Gastrocnemius medialis (tissue), 4 donors: ENCODE measurements at regions not wholly inside any gene's neighbourhood (a gene's known extent, or its start where the extent isn't known, plus 50 kb on each side); places are given as distances from the start of the nearest gene placed in this dataset.

Experiments
- POLR2A ChIP-seq, 2 donors: fragments of 450-650 bp; IDR thresholded peaks; one replicate each; pipeline ENCODE4 v1.6.1; 2017; ENCODE audit warnings: antibody characterized with exemption in 2 of 2, mild to moderate bottlenecking in 2 of 2, moderate library complexity in 2 of 2
- TF ChIP-seq, protein P1 (sequence below), 5 experiments: fragments of 450-650 bp in 3 of 5; fragments of 200-600 bp in 2 of 5; sonication (generic) in 2 of 5; IDR thresholded peaks in 4 of 5; conservative IDR thresholded peaks in 1 of 5; 1 replicate in 4 of 5; 2 replicates in 1 of 5; pipeline ENCODE4 v1.5.1; 2016 to 2019; ENCODE audit warnings: antibody characterized with exemption in 5 of 5, mild to moderate bottlenecking in 3 of 5, moderate library complexity in 3 of 5

DNA sequence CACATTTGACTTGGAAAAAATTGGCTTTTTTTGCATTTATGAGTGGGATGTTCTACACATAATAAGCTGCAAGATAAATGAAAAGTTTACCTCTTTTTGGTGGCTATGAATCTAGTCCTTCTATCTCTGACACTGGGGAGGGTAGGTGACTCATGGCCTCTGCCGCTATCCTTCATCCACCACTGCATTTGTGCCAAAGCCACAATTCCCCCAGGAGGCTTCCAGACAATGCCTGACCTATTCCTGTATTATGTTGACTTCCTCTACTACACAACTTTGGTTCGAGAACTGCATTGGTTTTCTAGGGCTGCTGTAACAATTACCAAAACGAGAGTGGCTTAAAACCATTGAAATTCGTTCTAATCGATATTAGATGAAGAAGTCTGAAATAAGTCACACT, 245.6 kb downstream of the TRAM1L1 start:
- no peak for TF ChIP-seq POLR2A (IDR thresholded peaks at IDR 0.05)
- TF ChIP-seq, protein P1, sequence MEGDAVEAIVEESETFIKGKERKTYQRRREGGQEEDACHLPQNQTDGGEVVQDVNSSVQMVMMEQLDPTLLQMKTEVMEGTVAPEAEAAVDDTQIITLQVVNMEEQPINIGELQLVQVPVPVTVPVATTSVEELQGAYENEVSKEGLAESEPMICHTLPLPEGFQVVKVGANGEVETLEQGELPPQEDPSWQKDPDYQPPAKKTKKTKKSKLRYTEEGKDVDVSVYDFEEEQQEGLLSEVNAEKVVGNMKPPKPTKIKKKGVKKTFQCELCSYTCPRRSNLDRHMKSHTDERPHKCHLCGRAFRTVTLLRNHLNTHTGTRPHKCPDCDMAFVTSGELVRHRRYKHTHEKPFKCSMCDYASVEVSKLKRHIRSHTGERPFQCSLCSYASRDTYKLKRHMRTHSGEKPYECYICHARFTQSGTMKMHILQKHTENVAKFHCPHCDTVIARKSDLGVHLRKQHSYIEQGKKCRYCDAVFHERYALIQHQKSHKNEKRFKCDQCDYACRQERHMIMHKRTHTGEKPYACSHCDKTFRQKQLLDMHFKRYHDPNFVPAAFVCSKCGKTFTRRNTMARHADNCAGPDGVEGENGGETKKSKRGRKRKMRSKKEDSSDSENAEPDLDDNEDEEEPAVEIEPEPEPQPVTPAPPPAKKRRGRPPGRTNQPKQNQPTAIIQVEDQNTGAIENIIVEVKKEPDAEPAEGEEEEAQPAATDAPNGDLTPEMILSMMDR (IDR thresholded peaks at IDR 0.05 in 4 of 5, conservative IDR thresholded peaks at IDR 0.05 in 1 of 5), result no peak
